Heart left ventricle (tissue), 13 donors: ENCODE measurements at regions not wholly inside any gene's neighbourhood (a gene's known extent, or its start where the extent isn't known, plus 50 kb on each side); places are given as distances from the start of the nearest gene placed in this dataset.

Experiments used
- CTCF ChIP-seq, 12 donors: fragments of 200-600 bp; sonication (generic) in 4 of 12; IDR thresholded peaks; one replicate each; pipeline versions ENCODE4 v1.5.0 to v1.8.0; 2018 to 2022; ENCODE audit warnings: antibody characterized with exemption in 12 of 12, mild to moderate bottlenecking in 5 of 12
- POLR2A ChIP-seq, 2 donors: fragments of 450-650 bp; IDR thresholded peaks; one replicate each; pipeline ENCODE4 v1.6.1; 2017; ENCODE audit warnings: antibody characterized with exemption in 2 of 2, mild to moderate bottlenecking in 2 of 2, moderate library complexity in 2 of 2
- donor health status: ischemic (EF 13 %, LVEDD 7.1; RV severe dilation, severe dysfunction).
- donor health status: DM: no; HTN: yes; CAD: no.
- donor health status: DM: no; HTN: no; CAD: no.
- donor health status: ischemic (EF 25% LVEDD 6.9; RV normal size, moderate dysfunction).
- donor health status: ischemic (EF 25% LVEDD 5.7; RV mildly dilated, moderate dysfunction).
- donor health status: ischemic (EF 35%, LVEDD 5.7; RV mildly dilated, moderate dysfunction).
- donor health status: nonischemic (EF 11% LVEDD 7.7; RV severe dilation, severe dysfunction).
- donor health status: DM: yes; HTN: yes; CAD: no.
- donor health status: PGD.
- donor health status: ischemic (EF 29% LVEDD 5.4; RV normal size, mild dysfunction).
- donor health status: nonischemic (EF 23%, LVEDD 6.1; RV moderate dilation, normal function).

- no peak for TF ChIP-seq CTCF (IDR thresholded peaks at IDR 0.05)
- TF ChIP-seq POLR2A (IDR thresholded peaks at IDR 0.05) = no peak
These were observed 82.7 kb downstream of the SDR9C7 start for GRCh38 chr12:56851462-56851861.
